SKM-1 treated with dmso at 0.1 percent for 144 hours (cell line): ENCODE measurements at regions not wholly inside any gene's neighbourhood (a gene's known extent, or its start where the extent isn't known, plus 50 kb on each side); places are given as distances from the start of the nearest gene placed in this dataset.

Experiments
- DNase-seq: peaks from one replicate; lab custom pipeline; 2025; ENCODE audit not compliant: unreplicated experiment; lab: John Stamatoyannopoulos, UW

DNA sequence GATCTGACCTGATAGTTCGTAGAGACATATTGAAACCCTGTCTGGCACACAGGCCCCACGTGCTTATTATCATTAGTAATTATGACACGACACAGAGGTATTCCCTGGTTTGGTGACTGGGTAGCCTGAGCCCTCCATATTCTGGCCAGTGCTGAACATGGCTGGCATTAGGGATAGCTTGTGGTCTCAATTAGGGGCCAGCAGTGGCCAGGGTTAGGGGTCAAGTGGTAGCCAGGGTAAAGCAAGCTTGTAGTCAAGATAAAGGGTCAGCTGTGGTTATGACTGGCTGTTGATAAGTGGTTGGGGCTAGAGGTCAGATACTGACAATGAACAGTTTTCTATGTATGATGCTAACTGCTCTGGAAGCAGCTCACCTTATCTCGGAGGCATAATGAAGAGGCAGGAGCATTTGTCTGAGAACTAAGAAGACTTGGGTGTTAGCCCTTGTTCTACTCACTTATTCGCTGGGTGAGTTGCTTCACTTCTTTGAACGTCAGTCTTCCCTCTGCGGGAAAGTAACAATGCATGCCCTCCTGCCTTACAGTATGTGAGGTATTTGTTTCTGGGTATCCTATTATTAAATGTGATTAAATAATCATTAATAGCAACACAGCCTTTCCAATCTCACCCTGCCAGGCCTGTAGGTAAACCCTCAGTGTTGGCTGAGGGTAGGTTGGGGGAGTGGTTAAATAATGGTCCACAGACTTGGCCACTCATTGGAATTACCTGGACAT lies 66.7 kb downstream of the VEGFA start:
- DNase-seq: no peak
